HFF-Myc (cell line): ENCODE measurements at regions not wholly inside any gene's neighbourhood (a gene's known extent, or its start where the extent isn't known, plus 50 kb on each side); places are given as distances from the start of the nearest gene placed in this dataset.
A peak's percentile ranks its signal among the peaks of the same experiment; 100 is the strongest.

Experiments used
- DNase-seq: peaks from one replicate; pipeline ENCODE4 v3.0.0-alpha.2; 2011; ENCODE audit warnings: low read depth; ENCODE audit errors: extremely low read depth
- H3K4me3 ChIP-seq: replicated peaks from 2 replicates; pipeline ENCODE4 v1.5.1; 2011; ENCODE audit warnings: low read depth, mild to moderate bottlenecking, control low read depth, low read length
- TF ChIP-seq, protein P1 (sequence below): IDR thresholded peaks from 2 replicates; pipeline ENCODE4 v1.5.1; 2012; ENCODE audit warnings: mild to moderate bottlenecking, low read depth, low read length, control low read depth; ENCODE audit errors: missing control alignments

DNA sequence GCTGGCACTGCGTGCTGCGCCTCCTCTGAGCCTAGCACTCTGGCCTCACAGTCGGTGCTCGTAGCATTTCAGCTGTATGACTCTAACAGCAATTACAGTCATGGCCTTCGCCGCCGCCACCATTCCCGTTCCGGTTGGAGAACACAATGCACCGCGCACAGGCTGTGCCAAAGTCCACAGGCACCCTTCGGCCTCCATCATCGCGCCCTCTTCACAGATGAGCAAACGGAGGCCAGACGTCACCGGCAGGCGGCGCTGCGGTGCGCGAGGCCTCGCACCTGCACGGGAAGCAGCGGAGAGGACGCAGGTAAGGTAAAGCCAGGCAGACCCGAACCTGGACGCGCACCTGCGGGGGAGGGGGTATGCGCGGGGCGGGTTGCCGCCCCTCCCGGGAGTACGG, 128.9 kb downstream of the BARX1 start:
- no peak overlapping the region for H3K4me3 ChIP-seq
- TF ChIP-seq, protein P1, sequence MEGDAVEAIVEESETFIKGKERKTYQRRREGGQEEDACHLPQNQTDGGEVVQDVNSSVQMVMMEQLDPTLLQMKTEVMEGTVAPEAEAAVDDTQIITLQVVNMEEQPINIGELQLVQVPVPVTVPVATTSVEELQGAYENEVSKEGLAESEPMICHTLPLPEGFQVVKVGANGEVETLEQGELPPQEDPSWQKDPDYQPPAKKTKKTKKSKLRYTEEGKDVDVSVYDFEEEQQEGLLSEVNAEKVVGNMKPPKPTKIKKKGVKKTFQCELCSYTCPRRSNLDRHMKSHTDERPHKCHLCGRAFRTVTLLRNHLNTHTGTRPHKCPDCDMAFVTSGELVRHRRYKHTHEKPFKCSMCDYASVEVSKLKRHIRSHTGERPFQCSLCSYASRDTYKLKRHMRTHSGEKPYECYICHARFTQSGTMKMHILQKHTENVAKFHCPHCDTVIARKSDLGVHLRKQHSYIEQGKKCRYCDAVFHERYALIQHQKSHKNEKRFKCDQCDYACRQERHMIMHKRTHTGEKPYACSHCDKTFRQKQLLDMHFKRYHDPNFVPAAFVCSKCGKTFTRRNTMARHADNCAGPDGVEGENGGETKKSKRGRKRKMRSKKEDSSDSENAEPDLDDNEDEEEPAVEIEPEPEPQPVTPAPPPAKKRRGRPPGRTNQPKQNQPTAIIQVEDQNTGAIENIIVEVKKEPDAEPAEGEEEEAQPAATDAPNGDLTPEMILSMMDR, result peak; percentile 61
- DNase-seq, result no peak

DNA sequence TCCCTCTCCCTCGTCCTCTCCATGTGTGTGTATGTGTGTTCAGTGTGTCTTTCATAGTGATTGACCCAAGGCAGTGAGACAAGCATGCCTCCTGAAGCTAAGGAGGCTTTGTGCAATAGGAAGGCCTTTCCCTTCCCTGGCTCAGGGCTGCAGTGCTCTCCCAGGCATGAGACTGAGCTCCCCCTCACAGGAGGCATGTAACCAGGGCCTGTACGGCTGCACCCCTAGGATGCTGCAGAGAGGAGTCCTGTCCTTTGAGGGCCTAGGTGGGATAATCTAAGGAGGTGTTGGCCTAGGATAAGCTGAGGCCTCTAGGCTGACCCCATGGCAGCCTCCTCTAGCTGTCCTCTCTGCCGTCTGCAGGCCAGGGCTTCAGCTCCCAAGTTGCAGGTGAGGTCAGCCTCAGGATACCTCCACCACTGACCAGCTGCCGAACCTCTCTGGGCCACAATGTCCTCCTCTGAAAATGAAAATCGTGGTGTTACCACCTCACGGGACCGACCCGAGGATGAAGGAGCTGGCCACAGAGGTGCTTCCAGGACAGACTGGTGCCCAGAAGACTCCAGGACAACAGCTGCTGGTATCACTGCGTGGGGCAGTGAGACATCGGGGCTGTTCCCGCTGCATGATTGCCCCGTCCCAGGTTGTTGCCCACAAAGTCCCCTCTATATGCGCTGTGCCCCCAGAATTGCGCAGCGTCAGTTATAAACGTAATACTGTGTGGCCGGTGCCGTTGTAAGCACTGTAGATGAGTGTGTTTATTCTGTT, 129.6 kb downstream of the BARX1 start:
- no peak for DNase-seq
- TF ChIP-seq, protein P1, result no peak
- H3K4me3 ChIP-seq, result no peak overlapping the region

DNA sequence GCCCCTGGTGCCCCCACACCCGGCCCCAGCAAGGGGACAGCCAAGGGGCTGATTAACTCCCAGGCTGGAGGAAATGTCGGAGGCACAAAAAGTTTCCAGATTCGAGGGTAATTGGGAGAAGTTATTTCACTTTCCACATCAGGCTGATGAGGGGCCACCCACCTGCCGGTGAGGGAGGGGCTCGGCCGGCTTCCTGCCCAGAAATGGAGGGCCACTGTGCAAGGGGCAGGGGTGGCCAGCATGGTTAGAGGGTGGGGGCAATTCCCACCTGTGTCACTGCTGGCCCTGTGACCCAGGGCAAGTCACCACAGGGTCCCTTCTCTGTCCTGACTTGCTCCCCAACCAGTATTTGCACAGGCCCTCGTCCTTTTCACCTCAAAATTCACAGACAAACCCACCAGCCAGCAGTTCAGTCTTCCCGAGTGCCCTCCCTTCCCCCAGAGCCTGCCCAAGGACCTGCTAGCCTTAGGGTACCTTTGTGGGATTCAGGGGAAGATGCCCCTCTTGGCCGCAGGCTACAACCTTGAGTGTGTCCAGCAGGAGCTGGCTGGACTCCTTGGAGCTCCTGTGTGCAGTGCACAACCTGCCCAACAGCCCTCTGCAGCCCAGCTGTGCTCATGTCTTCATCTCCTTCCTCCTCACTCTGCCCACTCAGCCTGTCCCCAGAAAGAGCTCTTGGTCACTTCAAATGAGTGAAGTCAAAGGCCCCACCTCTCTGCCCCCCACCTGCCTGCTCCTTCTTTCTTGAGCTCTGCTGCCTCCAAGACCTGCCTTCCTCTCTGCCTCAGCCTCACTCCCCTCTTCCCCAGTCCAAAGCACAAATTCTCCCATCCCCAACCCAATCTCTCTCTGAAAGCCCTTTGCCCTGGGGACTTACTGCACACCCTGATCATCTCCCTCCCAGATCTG, 130.5 kb downstream of the BARX1 start:
- DNase-seq, result no peak
- TF ChIP-seq, protein P1, result no peak
- H3K4me3 ChIP-seq, result no peak overlapping the region

DNA sequence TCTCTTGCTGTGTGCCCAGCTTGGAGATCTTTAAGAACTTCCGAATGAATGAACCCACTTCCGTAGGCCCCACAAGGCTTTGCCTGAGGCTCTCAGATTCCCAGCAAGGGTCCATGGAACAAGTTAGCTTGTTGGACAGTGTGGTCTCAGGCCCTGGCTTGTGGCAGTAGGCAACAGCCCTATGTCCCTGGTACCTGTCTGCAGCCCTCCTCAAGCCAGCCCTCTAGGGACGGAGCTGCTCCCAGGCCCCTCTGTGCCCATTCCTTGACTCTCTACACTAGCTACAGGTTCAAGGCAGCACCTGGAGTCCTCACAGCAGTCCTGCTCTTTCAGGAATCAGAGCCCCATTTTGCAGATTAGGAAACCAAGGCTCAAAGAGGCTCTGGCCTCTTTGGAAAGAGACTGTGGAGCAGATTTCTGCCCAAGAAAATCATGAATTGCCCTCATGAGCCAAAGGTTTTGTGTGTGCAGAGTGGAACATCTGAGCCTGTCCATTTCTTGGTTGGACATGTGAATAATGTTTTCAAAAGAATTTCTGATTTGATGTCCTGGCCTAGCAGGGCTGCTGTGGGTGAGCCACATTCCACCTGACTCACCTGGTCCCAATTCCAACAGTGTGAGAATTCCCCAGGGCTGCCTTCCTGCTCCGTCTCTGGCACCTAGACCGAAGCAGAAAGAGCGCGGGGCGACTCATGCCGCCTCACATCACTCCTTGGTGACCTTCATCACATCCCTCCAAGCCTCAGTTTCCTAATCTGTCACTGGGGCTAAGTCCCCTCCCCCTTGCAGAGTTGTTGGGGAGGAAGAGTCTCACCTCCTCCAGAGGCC, 131.7 kb downstream of the BARX1 start:
- no peak for DNase-seq
- TF ChIP-seq, protein P1, result no peak
- H3K4me3 ChIP-seq, result no peak overlapping the region

DNA sequence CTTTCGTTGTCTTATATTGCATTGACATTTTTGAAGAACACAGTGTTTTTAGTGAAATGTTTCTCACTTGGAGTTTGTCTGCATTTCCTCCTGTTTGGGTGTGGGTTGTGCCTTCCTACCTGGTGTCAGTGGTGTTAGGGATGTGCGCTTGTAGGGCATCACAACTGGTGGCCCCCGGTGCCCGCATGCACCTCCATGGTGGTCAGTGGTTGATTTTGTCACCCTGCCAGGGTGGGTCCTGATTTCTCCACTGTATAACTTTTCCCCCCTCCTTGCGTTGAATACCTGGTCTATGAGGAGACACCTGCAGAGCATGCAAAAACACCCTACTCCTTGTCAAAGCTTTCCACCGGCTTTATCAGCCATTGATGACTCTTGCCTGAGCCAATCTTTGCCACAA, 132.9 kb downstream of the BARX1 start:
- TF ChIP-seq, protein P1, result no peak
- DNase-seq, result no peak

DNA sequence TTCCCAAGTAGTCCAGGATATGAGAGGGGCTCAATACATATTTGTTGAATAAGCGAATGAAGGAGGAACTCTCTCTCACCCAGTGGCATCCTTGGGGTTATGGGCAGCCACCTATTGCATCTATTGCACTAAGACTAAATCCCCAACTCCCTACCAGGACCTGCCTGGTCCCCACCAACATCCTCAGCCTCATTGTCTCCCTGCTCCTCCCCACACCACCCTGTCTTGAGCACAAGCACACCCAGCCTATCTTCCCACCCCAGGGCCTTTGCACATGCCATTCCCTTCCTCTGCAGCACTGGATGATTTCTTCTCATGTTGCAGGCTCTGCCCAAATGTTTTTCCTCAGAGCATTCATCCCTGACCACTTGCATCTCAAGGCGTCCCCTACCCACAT, 133.8 kb downstream of the BARX1 start:
- TF ChIP-seq, protein P1, result no peak
- H3K4me3 ChIP-seq, result no peak overlapping the region
- no peak for DNase-seq

More for the DNA sequence above, 132.9 kb downstream of the BARX1 start:
- no peak overlapping the region for H3K4me3 ChIP-seq
